GM12891 (cell line): ENCODE measurements at regions not wholly inside any gene's neighbourhood (a gene's known extent, or its start where the extent isn't known, plus 50 kb on each side); places are given as distances from the start of the nearest gene placed in this dataset.

Source experiments
- POLR2A ChIP-seq: IDR thresholded peaks from 2 replicates; pipeline ENCODE4 v1.6.1; 2011; ENCODE audit warnings: low read depth, low read length, control low read depth
- POLR2AphosphoS5 ChIP-seq: IDR thresholded peaks from 2 replicates; pipeline ENCODE4 v1.6.1; 2011; ENCODE audit warnings: low read depth, low read length, control low read depth
- POU2F2 ChIP-seq: IDR thresholded peaks from 2 replicates; pipeline ENCODE4 v1.6.1; 2011; ENCODE audit warnings: low read depth, mild to moderate bottlenecking, control low read depth, low read length, moderate library complexity
- TAF1 ChIP-seq: IDR thresholded peaks from 2 replicates; pipeline ENCODE4 v1.6.1; 2011; ENCODE audit warnings: low read depth, low read length, control low read depth

GRCh38 chr10:131788386-131788785, 112.4 kb upstream of the PPP2R2D start:
- TF ChIP-seq TAF1 (no peak), POLR2A (no peak), POLR2AphosphoS5 (no peak), POU2F2 (no peak)
